GM23338 (cell line): ENCODE measurements at regions not wholly inside any gene's neighbourhood (a gene's known extent, or its start where the extent isn't known, plus 50 kb on each side); places are given as distances from the start of the nearest gene placed in this dataset.

ENCODE experiments used
- ATAC-seq: fragments of 200-7000 bp; cut with Tn5 transposase; 3 replicates; pipeline ENCODE4 v1.9.1; 2020
- DNase-seq: peaks from one replicate; pipeline ENCODE4 v3.0.0-alpha.2; 2015; ENCODE audit warnings: low spot score
- H2AFZ ChIP-seq: fragments of 200-600 bp; sonication (generic); 2 replicates; pipeline ENCODE4 v1.8.0; 2016; ENCODE audit warnings: antibody characterized with exemption, mild to moderate bottlenecking, moderate library complexity
- H3F3A ChIP-seq: fragments of 200-600 bp; sonication (generic); replicated peaks from 2 replicates; pipeline ENCODE4 v1.8.0; 2017; ENCODE audit warnings: antibody characterized with exemption, mixed run types, low read depth
- H3K27ac ChIP-seq: fragments of 200-600 bp; sonication (generic); 2 replicates; pipeline ENCODE4 v1.6.1; 2016; ENCODE audit warnings: low read depth
- H3K27me3 ChIP-seq: fragments of 200-600 bp; sonication (generic); 2 replicates; pipeline ENCODE4 v1.8.0; 2016; ENCODE audit warnings: mild to moderate bottlenecking, mixed run types, moderate library complexity; ENCODE audit not compliant: insufficient read depth
- H3K36me3 ChIP-seq: fragments of 200-600 bp; sonication (generic); 2 replicates; pipeline ENCODE4 v1.8.0; 2016; ENCODE audit warnings: mild to moderate bottlenecking; ENCODE audit not compliant: insufficient read depth
- H3K4me1 ChIP-seq: fragments of 200-600 bp; sonication (generic); 2 replicates; pipeline ENCODE4 v1.8.0; 2016; ENCODE audit warnings: mild to moderate bottlenecking, moderate library complexity; ENCODE audit not compliant: insufficient read depth
- H3K4me2 ChIP-seq: fragments of 200-600 bp; sonication (generic); 2 replicates; pipeline ENCODE4 v1.7.1; 2017; ENCODE audit warnings: mixed run types
- H3K4me3 ChIP-seq: fragments of 200-600 bp; sonication (generic); 2 replicates; pipeline ENCODE4 v1.6.1; 2016; ENCODE audit warnings: mixed run types
- H3K79me2 ChIP-seq: fragments of 200-600 bp; sonication (generic); replicated peaks from 2 replicates; pipeline ENCODE4 v1.8.0; 2017; ENCODE audit warnings: mild to moderate bottlenecking; ENCODE audit not compliant: insufficient read depth
- H3K9me2 ChIP-seq: fragments of 200-600 bp; sonication (generic); 2 replicates; pipeline ENCODE4 v1.8.0; 2017; ENCODE audit not compliant: insufficient read depth
- H4K20me1 ChIP-seq: fragments of 200-600 bp; sonication (generic); replicated peaks from 2 replicates; pipeline ENCODE4 v1.8.0; 2017; ENCODE audit warnings: mild to moderate bottlenecking; ENCODE audit not compliant: insufficient read depth
- H3K27ac Mint-ChIP-seq: 2 replicates; pipeline ENCODE4 v1.8.0; 2020; ENCODE audit warnings: inconsistent platforms, mild to moderate bottlenecking, moderate library complexity, mixed read lengths
- H3K27me3 Mint-ChIP-seq: 3 replicates; pipeline ENCODE4 v1.8.0; 2022; ENCODE audit warnings: low read depth, mild to moderate bottlenecking, moderate library complexity, mixed read lengths, inconsistent platforms; ENCODE audit not compliant: insufficient read depth, poor library complexity
- H3K36me3 Mint-ChIP-seq: 3 replicates; pipeline ENCODE4 v1.8.0; 2021; ENCODE audit warnings: low read depth, mild to moderate bottlenecking, inconsistent platforms, moderate library complexity, mixed read lengths
- H3K4me1 Mint-ChIP-seq: 3 replicates; pipeline ENCODE4 v1.8.0; 2020; ENCODE audit warnings: mild to moderate bottlenecking, inconsistent platforms, mixed read lengths
- H3K4me3 Mint-ChIP-seq: 3 replicates; pipeline ENCODE4 v1.8.0; 2021; ENCODE audit warnings: moderate library complexity, mild to moderate bottlenecking, inconsistent platforms, mixed read lengths
- H3K9me3 Mint-ChIP-seq: 3 replicates; pipeline ENCODE4 v1.8.0; 2020; ENCODE audit warnings: moderate library complexity, mild to moderate bottlenecking, inconsistent platforms, mixed read lengths
- CREB1 ChIP-seq: fragments of 250-450 bp; sonication (Bioruptor Pico); IDR thresholded peaks from 2 replicates; pipeline ENCODE4 v1.5.0; 2020; ENCODE audit warnings: low read depth, mild to moderate bottlenecking, moderate library complexity
- CTCF ChIP-seq, 2 experiments: fragments of 200-600 bp in 1 of 2; sonication (generic) in 1 of 2; conservative IDR thresholded peaks; 2 replicates each; pipeline versions ENCODE4 v1.5.1 to v1.6.1; 2016 to 2017; ENCODE audit warnings: antibody characterized with exemption in 2 of 2, low read depth in 2 of 2, mild to moderate bottlenecking in 2 of 2, moderate library complexity in 1 of 2
- ETS1 ChIP-seq: IDR thresholded peaks from 2 replicates; pipeline ENCODE4 v1.6.1; 2016; ENCODE audit warnings: antibody characterized with exemption
- EZH2 ChIP-seq: fragments of 200-600 bp; sonication (generic); IDR thresholded peaks from one replicate; pipeline ENCODE4 v1.8.0; 2017; ENCODE audit warnings: antibody characterized with exemption, mild to moderate bottlenecking, low read depth; ENCODE audit not compliant: unreplicated experiment
- EZH2phosphoT487 ChIP-seq: fragments of 200-600 bp; sonication (generic); IDR thresholded peaks from one replicate; pipeline ENCODE4 v1.8.1; 2018; ENCODE audit warnings: antibody characterized with exemption; ENCODE audit not compliant: unreplicated experiment
- JUNB ChIP-seq: IDR thresholded peaks from one replicate; pipeline ENCODE4 v1.6.1; 2016; ENCODE audit warnings: antibody characterized with exemption; ENCODE audit not compliant: unreplicated experiment
- NANOG ChIP-seq: IDR thresholded peaks from 2 replicates; pipeline ENCODE4 v1.6.1; 2016; ENCODE audit warnings: antibody characterized with exemption, borderline replicate concordance
- POLR2AphosphoS5 ChIP-seq: IDR thresholded peaks from 2 replicates; pipeline ENCODE4 v1.6.1; 2016; ENCODE audit warnings: antibody characterized with exemption, low read depth
- REST ChIP-seq: IDR thresholded peaks from one replicate; pipeline ENCODE4 v1.6.1; 2018; ENCODE audit warnings: antibody characterized with exemption; ENCODE audit not compliant: unreplicated experiment
- STAT1 ChIP-seq: IDR thresholded peaks from one replicate; pipeline ENCODE4 v1.6.1; 2016; ENCODE audit warnings: antibody characterized with exemption; ENCODE audit not compliant: unreplicated experiment
- ZNF114 ChIP-seq: fragments of 250-450 bp; sonication (Bioruptor Pico); IDR thresholded peaks from 2 replicates; pipeline ENCODE4 v1.5.0; 2020; ENCODE audit warnings: mild to moderate bottlenecking, moderate library complexity
- ZNF331 ChIP-seq: fragments of 250-450 bp; sonication (Bioruptor Pico); IDR thresholded peaks from 2 replicates; pipeline ENCODE4 v1.5.0; 2020; ENCODE audit warnings: low read depth, mild to moderate bottlenecking, moderate library complexity
- ZNF462 ChIP-seq: fragments of 250-450 bp; sonication (Bioruptor Pico); IDR thresholded peaks from 2 replicates; pipeline ENCODE4 v1.5.0; 2020; ENCODE audit warnings: mild to moderate bottlenecking, moderate library complexity

GRCh38 chr4:189367832-189368231, 572.8 kb upstream of the FRG1 start:
- DNase-seq (no peak), ATAC-seq (no peak)
- Histone ChIP-seq H3F3A (no peaks in the 10 kb centered on the region), H3K4me3 (no peak overlapping the region), H3K4me2 (no peak overlapping the region), H3K4me1 (no peaks in the 10 kb centered on the region), H3K27ac (no peak overlapping the region), H3K27me3 (no peaks in the 10 kb centered on the region), H3K36me3 (no peaks in the 10 kb centered on the region), H2AFZ (no peak overlapping the region), H4K20me1 (no peaks in the 10 kb centered on the region), H3K79me2 (no peaks in the 10 kb centered on the region), H3K9me2 (no peaks in the 10 kb centered on the region)
- H3K27ac Mint-ChIP-seq: no peak overlapping the region
- no peaks in the 10 kb centered on the region for H3K4me1 Mint-ChIP-seq
- no peaks in the 10 kb centered on the region; the same call in 2 of the 3 replicates for H3K36me3 Mint-ChIP-seq
- peaks cover 58% of the 10 kb centered on the region for H3K9me3 Mint-ChIP-seq
- no peak for TF ChIP-seq CTCF (conservative IDR thresholded peaks at IDR 0.05; ENCODE audit: low read depth in 2 of 2)
- no peak for TF ChIP-seq REST
- no peak for TF ChIP-seq ZNF331
- TF ChIP-seq CREB1 (CRISPR knock-in tag): no peak
- TF ChIP-seq JUNB: no peak
- TF ChIP-seq EZH2: no peak
- no peak for TF ChIP-seq EZH2phosphoT487
- TF ChIP-seq ZNF462 (CRISPR knock-in tag): no peak
- no peak for TF ChIP-seq ZNF114 (CRISPR knock-in tag)
- TF ChIP-seq POLR2AphosphoS5: no peak
- no peak for TF ChIP-seq STAT1
- TF ChIP-seq NANOG: no peak
- TF ChIP-seq ETS1: no peak
- peaks cover 2% of the 10 kb centered on the region for H3K27me3 Mint-ChIP-seq
- H3K4me3 Mint-ChIP-seq: no peak overlapping the region
